ENCODE measurements at regions not wholly inside any gene's neighbourhood (a gene's known extent, or its start where the extent isn't known, plus 50 kb on each side); places are given as distances from the start of the nearest gene placed in this dataset.
A peak's percentile ranks its signal among the peaks of the same experiment; 100 is the strongest.

DNA sequence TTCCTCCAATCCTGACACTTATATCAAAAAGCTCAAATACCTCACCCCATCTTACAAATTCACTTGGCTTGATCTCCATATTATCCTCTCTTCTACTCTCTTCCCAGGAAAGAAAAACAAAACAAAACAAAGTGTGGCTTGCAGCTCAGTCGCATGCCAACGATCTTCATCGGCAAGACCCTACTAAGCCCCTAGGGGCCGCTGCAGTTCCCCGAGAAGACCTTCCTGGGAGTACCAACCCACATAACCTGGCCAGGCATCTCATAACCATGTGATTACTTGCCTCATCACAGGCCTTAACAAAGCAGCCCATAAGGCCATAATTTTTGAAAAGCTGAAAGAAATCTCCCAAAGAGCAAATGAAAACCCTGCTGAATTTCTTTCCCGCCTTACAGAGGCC lies 103.7 kb downstream of the ZNF92 start (continued):
- TF ChIP-seq ATF6 (CRISPR knock-in tag; IDR thresholded peaks at IDR 0.05) (no peak), JUND (IDR thresholded peaks at IDR 0.05; ENCODE audit: borderline replicate concordance, low read depth, low read length) (no peak), JUND (tag; IDR thresholded peaks at IDR 0.05; ENCODE audit: borderline replicate concordance, low read depth, low read length) (no peak), ZNF253 (CRISPR knock-in tag; conservative IDR thresholded peaks at IDR 0.05) (no peak), ZBTB11 (CRISPR knock-in tag; IDR thresholded peaks at IDR 0.05) (no peak), ZBTB7A (IDR thresholded peaks at IDR 0.05; ENCODE audit: borderline replicate concordance, control insufficient read depth, low read depth, low read length) (no peak), RAD21 (CRISPR knock-in tag; conservative IDR thresholded peaks at IDR 0.05 in 1 of 2, IDR thresholded peaks at IDR 0.05 in 1 of 2) (peak in 1 of 2 experiments; percentile 56; a peak in 2 of 4 replicates), GTF2E2 (tag; IDR thresholded peaks at IDR 0.05) (no peak), SMARCE1 (IDR thresholded peaks at IDR 0.05) (no peak)

Measured in K562 (cell line).